ENCODE measurements at regions not wholly inside any gene's neighbourhood (a gene's known extent, or its start where the extent isn't known, plus 50 kb on each side); places are given as distances from the start of the nearest gene placed in this dataset.
"Not testable (repeated sequence)": the region's sequence is repeated elsewhere in the genome, so short reads cannot be mapped to it uniquely, and the experiment has no call there.

GRCh38 chr1:172823534-172823933 is 164.6 kb downstream of the FASLG start:
- H3K27ac ChIP-seq (ENCODE audit: low read depth): no peak overlapping the region
- no peak overlapping the region for H3K4me3 ChIP-seq (ENCODE audit: low read depth, low read length)
- H3K4me1 ChIP-seq (ENCODE audit: insufficient read depth): no peaks in the 10 kb centered on the region
- DNase-seq (ENCODE audit: extremely low spot score): no peak
- H3K36me3 ChIP-seq (ENCODE audit: insufficient read depth): no peaks in the 10 kb centered on the region

- Histone ChIP-seq H3K4me3 (ENCODE audit: low read depth, low read length) (no peak overlapping the region), H3K4me1 (ENCODE audit: insufficient read depth) (no peaks in the 10 kb centered on the region), H3K27ac (ENCODE audit: low read depth) (no peak overlapping the region), H3K36me3 (ENCODE audit: insufficient read depth) (no peaks in the 10 kb centered on the region)
- DNase-seq (ENCODE audit: extremely low spot score): no peak
- 70% methylated on average over 3 of the region's 3 CpGs for WGBS
These were observed 165.3 kb downstream of the FASLG start for GRCh38 chr1:172824209-172824608.

- H3K4me3 ChIP-seq (ENCODE audit: low read depth, low read length): peak overlapping the region; percentile 10
- DNase-seq (ENCODE audit: extremely low spot score): peak; percentile 40
- WGBS: 16% methylated on average over 10 of the region's 10 CpGs
These were observed 167.3 kb downstream of the FASLG start for GRCh38 chr1:172826096-172826741.

GRCh38 chr1:172827301-172827700 is 168.4 kb downstream of the FASLG start:
- Histone ChIP-seq H3K27ac (ENCODE audit: low read depth) (no peak overlapping the region), H3K4me1 (ENCODE audit: insufficient read depth) (no peaks in the 10 kb centered on the region), H3K36me3 (ENCODE audit: insufficient read depth) (no peaks in the 10 kb centered on the region), H3K4me3 (ENCODE audit: low read depth, low read length) (no peak overlapping the region)
- WGBS: 34% methylated on average over 1 of the region's 1 CpG
- DNase-seq (ENCODE audit: extremely low spot score): no peak

More at GRCh38 chr1:172826096-172826741, 167.3 kb downstream of the FASLG start:
- no peaks in the 10 kb centered on the region for H3K4me1 ChIP-seq (ENCODE audit: insufficient read depth)
- peak overlapping the region; percentile 59 for H3K27ac ChIP-seq (ENCODE audit: low read depth)
- no peaks in the 10 kb centered on the region for H3K36me3 ChIP-seq (ENCODE audit: insufficient read depth)

- WGBS: 92% methylated on average over 2 of the region's 2 CpGs
- Histone ChIP-seq H3K4me1 (ENCODE audit: insufficient read depth) (no peaks in the 10 kb centered on the region), H3K4me3 (ENCODE audit: low read depth, low read length) (no peak overlapping the region), H3K27ac (ENCODE audit: low read depth) (no peak overlapping the region), H3K36me3 (ENCODE audit: insufficient read depth) (no peaks in the 10 kb centered on the region)
- DNase-seq (ENCODE audit: extremely low spot score): no peak
These were observed 168.9 kb downstream of the FASLG start for GRCh38 chr1:172827841-172828240.

GRCh38 chr1:172832006-172832725 is 173.3 kb downstream of the FASLG start:
- 78% methylated on average over 1 of the region's 1 CpG for WGBS
- H3K36me3 ChIP-seq (ENCODE audit: insufficient read depth): no peaks in the 10 kb centered on the region
- no peak for DNase-seq (ENCODE audit: extremely low spot score)
- H3K4me1 ChIP-seq (ENCODE audit: insufficient read depth): no peaks in the 10 kb centered on the region
- H3K27ac ChIP-seq (ENCODE audit: low read depth): no peak overlapping the region
- H3K4me3 ChIP-seq (ENCODE audit: low read depth, low read length): no peak overlapping the region

GRCh38 chr1:172833954-172834353 is 175.1 kb downstream of the FASLG start:
- WGBS: 67% methylated on average over 2 of the region's 2 CpGs
- no peak for DNase-seq (ENCODE audit: extremely low spot score)
- H3K36me3 ChIP-seq (ENCODE audit: insufficient read depth): no peaks in the 10 kb centered on the region
- H3K4me1 ChIP-seq (ENCODE audit: insufficient read depth): no peaks in the 10 kb centered on the region
- H3K4me3 ChIP-seq (ENCODE audit: low read depth, low read length): no peak overlapping the region
- H3K27ac ChIP-seq (ENCODE audit: low read depth): no peak overlapping the region

- Histone ChIP-seq H3K4me3 (ENCODE audit: low read depth, low read length) (no peak overlapping the region), H3K27ac (ENCODE audit: low read depth) (no peak overlapping the region), H3K36me3 (ENCODE audit: insufficient read depth) (no peaks in the 10 kb centered on the region), H3K4me1 (ENCODE audit: insufficient read depth) (no peaks in the 10 kb centered on the region)
- no peak for DNase-seq (ENCODE audit: extremely low spot score)
- 89% methylated on average over 5 of the region's 5 CpGs for WGBS
These were observed 175.7 kb downstream of the FASLG start for GRCh38 chr1:172834609-172835008.

GRCh38 chr1:172835834-172836233 is 176.9 kb downstream of the FASLG start:
- 94% methylated on average over 2 of the region's 2 CpGs for WGBS
- H3K4me3 ChIP-seq (ENCODE audit: low read depth, low read length): no peak overlapping the region
- no peaks in the 10 kb centered on the region for H3K4me1 ChIP-seq (ENCODE audit: insufficient read depth)
- no peak for DNase-seq (ENCODE audit: extremely low spot score)
- H3K27ac ChIP-seq (ENCODE audit: low read depth): no peak overlapping the region
- no peaks in the 10 kb centered on the region for H3K36me3 ChIP-seq (ENCODE audit: insufficient read depth)

- H3K27ac ChIP-seq (ENCODE audit: low read depth): no peak overlapping the region
- WGBS: 74% methylated on average over 6 of the region's 6 CpGs
- DNase-seq (ENCODE audit: extremely low spot score): no peak
- no peaks in the 10 kb centered on the region for H3K4me1 ChIP-seq (ENCODE audit: insufficient read depth)
- H3K36me3 ChIP-seq (ENCODE audit: insufficient read depth): no peaks in the 10 kb centered on the region
- H3K4me3 ChIP-seq (ENCODE audit: low read depth, low read length): no peak overlapping the region
These were observed 179.1 kb downstream of the FASLG start for GRCh38 chr1:172837816-172838679.

GRCh38 chr1:172838680-172839313 is 179.9 kb downstream of the FASLG start:
- DNase-seq (ENCODE audit: extremely low spot score): no peak
- WGBS: 94% methylated on average over 4 of the region's 4 CpGs

GRCh38 chr1:172839639-172840038 is 180.7 kb downstream of the FASLG start:
- H3K36me3 ChIP-seq (ENCODE audit: insufficient read depth); H3K4me3 ChIP-seq (ENCODE audit: low read depth, low read length); H3K27ac ChIP-seq (ENCODE audit: low read depth); DNase-seq (ENCODE audit: extremely low spot score); H3K4me1 ChIP-seq (ENCODE audit: insufficient read depth): not testable (repeated sequence)
- WGBS: 96% methylated on average over 8 of the region's 8 CpGs

More at GRCh38 chr1:172838680-172839313, 179.9 kb downstream of the FASLG start:
- no peaks in the 10 kb centered on the region for H3K36me3 ChIP-seq (ENCODE audit: insufficient read depth)
- H3K4me1 ChIP-seq (ENCODE audit: insufficient read depth): no peaks in the 10 kb centered on the region
- H3K27ac ChIP-seq (ENCODE audit: low read depth): no peak overlapping the region
- no peak overlapping the region for H3K4me3 ChIP-seq (ENCODE audit: low read depth, low read length)

- no peaks in the 10 kb centered on the region for H3K4me1 ChIP-seq (ENCODE audit: insufficient read depth)
- DNase-seq (ENCODE audit: extremely low spot score): no peak
- no peak overlapping the region for H3K4me3 ChIP-seq (ENCODE audit: low read depth, low read length)
- WGBS: 33% methylated on average over 2 of the region's 2 CpGs
- no peak overlapping the region for H3K27ac ChIP-seq (ENCODE audit: low read depth)
- H3K36me3 ChIP-seq (ENCODE audit: insufficient read depth): no peaks in the 10 kb centered on the region
These were observed 184.5 kb downstream of the FASLG start for GRCh38 chr1:172843444-172843843.

Data from urinary bladder (tissue), 3 donors.